ENCODE measurements at regions not wholly inside any gene's neighbourhood (a gene's known extent, or its start where the extent isn't known, plus 50 kb on each side); places are given as distances from the start of the nearest gene placed in this dataset.

- Histone ChIP-seq H3K27ac (no peak overlapping the region), H3K4me3 (no peak overlapping the region), H3K4me1 (replicated peaks in 1 of 2) (no peaks in the 10 kb centered on the region)
- 25 to 89% (median 50%) methylated on average over 2 to 3 of the region's 4 CpGs; no CpG with 5 or more reads in 7 of the 10 experiments for WGBS, 10 experiments
- in situ Hi-C loops (cut with MboI; ENCODE audit: low pct_unique_long_range_greater_than_20kb in 2 of 9, low sequenced_read_pairs in 9 of 9, unreplicated experiment in 9 of 9) = no loop called here
- ATAC-seq (replicated peaks in 6 of 8) = no peak
These were observed 247.8 kb downstream of the OTOL1 start for GRCh38 chr3:161744366-161744765.

GRCh38 chr3:161745741-161746140 is 249.1 kb downstream of the OTOL1 start:
- no peak for ATAC-seq (replicated peaks in 6 of 8)
- in situ Hi-C loops (cut with MboI; ENCODE audit: low pct_unique_long_range_greater_than_20kb in 2 of 9, low sequenced_read_pairs in 9 of 9, unreplicated experiment in 9 of 9) = no loop called here
- no peak overlapping the region for H3K27ac ChIP-seq

GRCh38 chr3:161748049-161748448 is 251.4 kb downstream of the OTOL1 start:
- in situ Hi-C loops (cut with MboI; ENCODE audit: low pct_unique_long_range_greater_than_20kb in 2 of 9, low sequenced_read_pairs in 9 of 9, unreplicated experiment in 9 of 9) = no loop called here
- ATAC-seq (replicated peaks in 6 of 8) = no peak
- no peaks in the 10 kb centered on the region for H3K4me1 ChIP-seq (replicated peaks in 1 of 2)
- H3K27ac ChIP-seq = no peak overlapping the region
- no peak overlapping the region for H3K4me3 ChIP-seq

More at GRCh38 chr3:161745741-161746140, 249.1 kb downstream of the OTOL1 start:
- Histone ChIP-seq H3K4me3 (no peak overlapping the region), H3K4me1 (replicated peaks in 1 of 2) (no peaks in the 10 kb centered on the region)

- no peak overlapping the region for H3K27ac ChIP-seq
- in situ Hi-C loops (cut with MboI; ENCODE audit: low pct_unique_long_range_greater_than_20kb in 2 of 9, low sequenced_read_pairs in 9 of 9, unreplicated experiment in 9 of 9) = no loop called here
- peak in 5 of 8 experiments; percentile 49 to 95 (median 55) for ATAC-seq (replicated peaks in 6 of 8)
- WGBS, 10 experiments = 0 to 82% (median 69%) methylated on average over 2 to 3 of the region's 3 CpGs
- no peak overlapping the region for H3K4me3 ChIP-seq
- H3K4me1 ChIP-seq (replicated peaks in 1 of 2) = peaks cover 0 to 13% of the 10 kb centered on the region in 2 donors
These were observed 257.9 kb downstream of the OTOL1 start for GRCh38 chr3:161754420-161755053.

GRCh38 chr3:161759444-161759843 is 262.8 kb downstream of the OTOL1 start:
- no peak overlapping the region for H3K4me3 ChIP-seq
- in situ Hi-C loops (cut with MboI; ENCODE audit: low pct_unique_long_range_greater_than_20kb in 2 of 9, low sequenced_read_pairs in 9 of 9, unreplicated experiment in 9 of 9) = no loop called here
- WGBS, 10 experiments = 6 to 91% (median 41%) methylated on average over 1 to 2 of the region's 2 CpGs
- ATAC-seq (replicated peaks in 6 of 8) = no peak
- no peak overlapping the region for H3K27ac ChIP-seq
- peaks cover 0 to 8% of the 10 kb centered on the region in 2 donors for H3K4me1 ChIP-seq (replicated peaks in 1 of 2)

GRCh38 chr3:161766331-161766730 is 269.7 kb downstream of the OTOL1 start:
- in situ Hi-C loops (cut with MboI; ENCODE audit: low pct_unique_long_range_greater_than_20kb in 2 of 9, low sequenced_read_pairs in 9 of 9, unreplicated experiment in 9 of 9) = no loop called here
- Histone ChIP-seq H3K27ac (no peak overlapping the region), H3K4me3 (no peak overlapping the region), H3K4me1 (replicated peaks in 1 of 2) (peaks cover 0 to 9% of the 10 kb centered on the region in 2 donors)
- peak in 3 of 8 experiments; percentile 15 to 32 (median 21) for ATAC-seq (replicated peaks in 6 of 8)
- 0 to 83% (median 25%) methylated on average over 1 to 3 of the region's 3 CpGs; no CpG with 5 or more reads in 2 of the 10 experiments for WGBS, 10 experiments

- peak in 4 of 8 experiments; percentile 36 to 83 (median 64) for ATAC-seq (replicated peaks in 6 of 8)
- Histone ChIP-seq H3K4me1 (replicated peaks in 1 of 2) (peaks cover 0 to 9% of the 10 kb centered on the region in 2 donors), H3K27ac (no peak overlapping the region), H3K4me3 (no peak overlapping the region)
- WGBS, 10 experiments = 0 to 100% (median 90%) methylated on average over 1 to 3 of the region's 3 CpGs; no CpG with 5 or more reads in 3 of the 10 experiments
- in situ Hi-C loops (cut with MboI; ENCODE audit: low pct_unique_long_range_greater_than_20kb in 2 of 9, low sequenced_read_pairs in 9 of 9, unreplicated experiment in 9 of 9) = no loop called here
These were observed 274.1 kb downstream of the OTOL1 start for GRCh38 chr3:161770484-161771386.

GRCh38 chr3:161781381-161781780 is 284.8 kb downstream of the OTOL1 start:
- 0 to 100% (median 69%) methylated on average over 1 of the region's 1 CpG; no CpG with 5 or more reads in 1 of the 10 experiments for WGBS, 10 experiments
- in situ Hi-C loops (cut with MboI; ENCODE audit: low pct_unique_long_range_greater_than_20kb in 2 of 9, low sequenced_read_pairs in 9 of 9, unreplicated experiment in 9 of 9) = no loop called here
- Histone ChIP-seq H3K27ac (no peak overlapping the region), H3K4me3 (no peak overlapping the region), H3K4me1 (replicated peaks in 1 of 2) (no peaks in the 10 kb centered on the region)
- no peak for ATAC-seq (replicated peaks in 6 of 8)

GRCh38 chr3:161793194-161793930 is 296.8 kb downstream of the OTOL1 start:
- Histone ChIP-seq H3K27ac (no peak overlapping the region), H3K4me1 (replicated peaks in 1 of 2) (no peaks in the 10 kb centered on the region), H3K4me3 (no peak overlapping the region)
- WGBS, 10 experiments = 37 to 100% (median 93%) methylated on average over 2 to 3 of the region's 3 CpGs; no CpG with 5 or more reads in 1 of the 10 experiments
- in situ Hi-C loops (cut with MboI; ENCODE audit: low pct_unique_long_range_greater_than_20kb in 2 of 9, low sequenced_read_pairs in 9 of 9, unreplicated experiment in 9 of 9) = no loop called here
- no peak for ATAC-seq (replicated peaks in 6 of 8)

- Histone ChIP-seq H3K4me3 (no peak overlapping the region), H3K27ac (no peak overlapping the region), H3K4me1 (replicated peaks in 1 of 2) (no peaks in the 10 kb centered on the region)
- in situ Hi-C loops (cut with MboI; ENCODE audit: low pct_unique_long_range_greater_than_20kb in 2 of 9, low sequenced_read_pairs in 9 of 9, unreplicated experiment in 9 of 9) = no loop called here
- 33 to 100% (median 78%) methylated on average over 2 to 4 of the region's 4 CpGs; no CpG with 5 or more reads in 2 of the 10 experiments for WGBS, 10 experiments
- no peak for ATAC-seq (replicated peaks in 6 of 8)
These were observed 297.9 kb downstream of the OTOL1 start for GRCh38 chr3:161794551-161794950.

GRCh38 chr3:161796312-161796711 is 299.7 kb downstream of the OTOL1 start:
- ATAC-seq (replicated peaks in 6 of 8) = no peak
- no peaks in the 10 kb centered on the region for H3K4me1 ChIP-seq (replicated peaks in 1 of 2)
- H3K27ac ChIP-seq = no peak overlapping the region
- in situ Hi-C loops (cut with MboI; ENCODE audit: low pct_unique_long_range_greater_than_20kb in 2 of 9, low sequenced_read_pairs in 9 of 9, unreplicated experiment in 9 of 9) = no loop called here
- no peak overlapping the region for H3K4me3 ChIP-seq

- Histone ChIP-seq H3K4me3 (no peak overlapping the region), H3K4me1 (replicated peaks in 1 of 2) (no peaks in the 10 kb centered on the region), H3K27ac (no peak overlapping the region)
- ATAC-seq (replicated peaks in 6 of 8) = no peak
- in situ Hi-C loops (cut with MboI; ENCODE audit: low pct_unique_long_range_greater_than_20kb in 2 of 9, low sequenced_read_pairs in 9 of 9, unreplicated experiment in 9 of 9) = no loop called here
These were observed 300.2 kb downstream of the OTOL1 start for GRCh38 chr3:161796780-161797179.

- ATAC-seq (replicated peaks in 6 of 8) = no peak
- 10 to 89% (median 75%) methylated on average over 1 to 3 of the region's 3 CpGs; no CpG with 5 or more reads in 1 of the 10 experiments for WGBS, 10 experiments
- Histone ChIP-seq H3K27ac (no peak overlapping the region), H3K4me1 (replicated peaks in 1 of 2) (no peaks in the 10 kb centered on the region), H3K4me3 (no peak overlapping the region)
- in situ Hi-C loops (cut with MboI; ENCODE audit: low pct_unique_long_range_greater_than_20kb in 2 of 9, low sequenced_read_pairs in 9 of 9, unreplicated experiment in 9 of 9) = no loop called here
These were observed 301.4 kb downstream of the OTOL1 start for GRCh38 chr3:161798016-161798415.
